ENCODE measurements at regions not wholly inside any gene's neighbourhood (a gene's known extent, or its start where the extent isn't known, plus 50 kb on each side); places are given as distances from the start of the nearest gene placed in this dataset.

DNA sequence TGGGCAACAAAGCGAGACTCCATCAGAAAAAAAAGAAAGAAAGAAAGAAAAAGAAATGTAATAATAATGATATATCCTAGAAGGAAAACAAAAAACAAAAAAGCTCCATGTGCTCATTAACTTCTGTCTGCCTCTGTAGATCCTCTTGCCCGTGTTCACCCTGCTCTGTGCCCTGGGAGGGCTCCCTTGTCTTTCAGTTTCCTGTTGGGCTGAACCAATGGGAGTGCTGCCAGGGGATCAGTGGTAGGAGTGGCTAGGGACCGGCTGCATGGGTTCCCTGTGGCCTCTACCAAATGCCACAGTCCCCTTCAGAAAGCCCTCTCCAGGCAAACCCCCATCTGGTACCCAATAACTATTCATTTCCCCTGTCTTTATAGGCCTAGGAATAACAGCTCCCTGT, 51.8 kb upstream of the PARD3 start:
- TF ChIP-seq EZH2 (IDR thresholded peaks at IDR 0.05; ENCODE audit: insufficient read depth, poor library complexity, severe bottlenecking) = no peak
- TF ChIP-seq EZH2phosphoT487 (IDR thresholded peaks at IDR 0.05; ENCODE audit: insufficient read depth, low read depth) = no peak
